Stimulated activated naive CD8-positive, alpha-beta T cell treated with anti-CD3 and anti-CD28 coated beads, Interleukin-15, amount 100 ng/mL, for 72 hours (primary cell): ENCODE measurements at regions not wholly inside any gene's neighbourhood (a gene's known extent, or its start where the extent isn't known, plus 50 kb on each side); places are given as distances from the start of the nearest gene placed in this dataset.

Experiments used
- ATAC-seq: fragments of 150-1000 bp; cut with Tn5 transposase; 2 replicates; pipeline ENCODE4 v1.10.0; 2021; ENCODE audit warnings: mild to moderate bottlenecking, moderate library complexity
- DNase-seq, 2 donors: peaks; one replicate each; pipeline ENCODE4 v3.0.0; 2021 to 2022
- H3K27ac Mint-ChIP-seq, 2 donors: one replicate each; pipeline ENCODE4 v1.8.0; 2022; ENCODE audit warnings: mild to moderate bottlenecking in 2 of 2, mixed read lengths in 2 of 2, moderate library complexity in 2 of 2
- H3K27me3 Mint-ChIP-seq: one replicate; pipeline ENCODE4 v1.8.0; 2022; ENCODE audit warnings: mixed read lengths
- H3K4me1 Mint-ChIP-seq: one replicate; pipeline ENCODE4 v1.8.0; 2022; ENCODE audit warnings: mild to moderate bottlenecking, mixed read lengths
- H3K4me3 Mint-ChIP-seq, 2 donors: one replicate each; pipeline ENCODE4 v1.8.0; 2022; ENCODE audit warnings: mild to moderate bottlenecking in 2 of 2, mixed read lengths in 2 of 2, moderate library complexity in 1 of 2
- H3K9me3 Mint-ChIP-seq, 2 donors: one replicate each; pipeline ENCODE4 v1.8.0; 2022; ENCODE audit warnings: mixed read lengths in 2 of 2

- H3K9me3 Mint-ChIP-seq, result no peaks in the 10 kb centered on the region
- no peak overlapping the region for H3K27ac Mint-ChIP-seq
- no peak overlapping the region for H3K4me3 Mint-ChIP-seq
- ATAC-seq (peak; percentile 49), DNase-seq (no peak)
- H3K4me1 Mint-ChIP-seq, result peaks cover 37% of the 10 kb centered on the region
- H3K27me3 Mint-ChIP-seq, result peaks cover 7% of the 10 kb centered on the region
Observed at GRCh38 chr2:12164689-12165088, 418.3 kb downstream of the LPIN1 start.

- peak overlapping the region in 1 of 2 donors; percentile 21 for H3K27ac Mint-ChIP-seq
Observed at GRCh38 chr2:12167525-12168317, 421.3 kb downstream of the LPIN1 start.

GRCh38 chr2:12168354-12168753, 421.9 kb downstream of the LPIN1 start:
- ATAC-seq (no peak), DNase-seq (no peak)
- H3K27ac Mint-ChIP-seq, result no peak overlapping the region
- no peak overlapping the region for H3K4me3 Mint-ChIP-seq
- peaks cover 7% of the 10 kb centered on the region for H3K27me3 Mint-ChIP-seq
- peaks cover 43% of the 10 kb centered on the region for H3K4me1 Mint-ChIP-seq
- no peaks in the 10 kb centered on the region for H3K9me3 Mint-ChIP-seq

More at GRCh38 chr2:12167525-12168317, 421.3 kb downstream of the LPIN1 start:
- Mint-ChIP-seq H3K4me1 (peaks cover 43% of the 10 kb centered on the region), H3K9me3 (no peaks in the 10 kb centered on the region), H3K4me3 (no peak overlapping the region), H3K27me3 (peaks cover 7% of the 10 kb centered on the region)
- peak; percentile 53 for ATAC-seq
- DNase-seq, result peak in 1 of 2 donors; percentile 15

GRCh38 chr2:12168791-12169388, 422.5 kb downstream of the LPIN1 start:
- ATAC-seq, result no peak
- Mint-ChIP-seq H3K4me3 (no peak overlapping the region), H3K27ac (no peak overlapping the region)

GRCh38 chr2:12169721-12170120, 423.3 kb downstream of the LPIN1 start:
- Mint-ChIP-seq H3K9me3 (no peaks in the 10 kb centered on the region), H3K27ac (no peak overlapping the region), H3K4me1 (peaks cover 32% of the 10 kb centered on the region), H3K4me3 (no peak overlapping the region), H3K27me3 (no peaks in the 10 kb centered on the region)
- ATAC-seq, result peak; percentile 76
- DNase-seq, result peak in 1 of 2 donors; percentile 11

More at GRCh38 chr2:12168791-12169388, 422.5 kb downstream of the LPIN1 start:
- no peak for DNase-seq
- no peaks in the 10 kb centered on the region for H3K9me3 Mint-ChIP-seq
- H3K4me1 Mint-ChIP-seq, result peaks cover 39% of the 10 kb centered on the region
- peaks cover 2% of the 10 kb centered on the region for H3K27me3 Mint-ChIP-seq

- DNase-seq (no peak), ATAC-seq (no peak)
- Mint-ChIP-seq H3K4me1 (peaks cover 29% of the 10 kb centered on the region), H3K27me3 (no peaks in the 10 kb centered on the region), H3K4me3 (no peak overlapping the region), H3K9me3 (no peaks in the 10 kb centered on the region), H3K27ac (no peak overlapping the region)
Observed at GRCh38 chr2:12170121-12170520, 423.7 kb downstream of the LPIN1 start.

- no peak overlapping the region for H3K4me3 Mint-ChIP-seq
- H3K27me3 Mint-ChIP-seq, result no peaks in the 10 kb centered on the region
- peaks cover 47% of the 10 kb centered on the region for H3K4me1 Mint-ChIP-seq
- ATAC-seq (no peak), DNase-seq (no peak)
- no peaks in the 10 kb centered on the region for H3K9me3 Mint-ChIP-seq
- H3K27ac Mint-ChIP-seq, result no peak overlapping the region
Observed at GRCh38 chr2:12173271-12173942, 427.0 kb downstream of the LPIN1 start.

- DNase-seq (no peak), ATAC-seq (no peak)
- H3K27ac Mint-ChIP-seq, result no peak overlapping the region
- no peaks in the 10 kb centered on the region for H3K9me3 Mint-ChIP-seq
- no peaks in the 10 kb centered on the region for H3K27me3 Mint-ChIP-seq
- H3K4me3 Mint-ChIP-seq, result no peak overlapping the region
- peaks cover 43% of the 10 kb centered on the region for H3K4me1 Mint-ChIP-seq
Observed at GRCh38 chr2:12173943-12174340, 427.5 kb downstream of the LPIN1 start.

GRCh38 chr2:12175323-12175722, 428.9 kb downstream of the LPIN1 start:
- no peaks in the 10 kb centered on the region for H3K9me3 Mint-ChIP-seq
- H3K27me3 Mint-ChIP-seq, result no peaks in the 10 kb centered on the region

GRCh38 chr2:12176623-12177454, 430.4 kb downstream of the LPIN1 start:
- no peaks in the 10 kb centered on the region for H3K27me3 Mint-ChIP-seq
- DNase-seq, result peak in 1 of 2 donors; percentile 29

More at GRCh38 chr2:12175323-12175722, 428.9 kb downstream of the LPIN1 start:
- H3K27ac Mint-ChIP-seq, result no peak overlapping the region
- no peak overlapping the region for H3K4me3 Mint-ChIP-seq
- no peak for DNase-seq
- ATAC-seq, result no peak
- peaks cover 29% of the 10 kb centered on the region for H3K4me1 Mint-ChIP-seq

GRCh38 chr2:12177455-12178288, 431.2 kb downstream of the LPIN1 start:
- no peaks in the 10 kb centered on the region for H3K27me3 Mint-ChIP-seq
- H3K4me1 Mint-ChIP-seq, result peaks cover 29% of the 10 kb centered on the region
- H3K27ac Mint-ChIP-seq, result peak overlapping the region in 1 of 2 donors; percentile 28
- ATAC-seq, result peak; percentile 77
- H3K4me3 Mint-ChIP-seq, result peak overlapping the region in 1 of 2 donors; percentile 59
- H3K9me3 Mint-ChIP-seq, result no peaks in the 10 kb centered on the region
- DNase-seq, result peak in 1 of 2 donors; percentile 21

More at GRCh38 chr2:12176623-12177454, 430.4 kb downstream of the LPIN1 start:
- H3K4me1 Mint-ChIP-seq, result peaks cover 29% of the 10 kb centered on the region
- no peaks in the 10 kb centered on the region for H3K9me3 Mint-ChIP-seq
- peak overlapping the region in 1 of 2 donors; percentile 28 for H3K4me3 Mint-ChIP-seq
- H3K27ac Mint-ChIP-seq, result peak overlapping the region in 1 of 2 donors; percentile 34
- ATAC-seq, result peak; percentile 89

- H3K27ac Mint-ChIP-seq, result no peak overlapping the region
- peaks cover 29% of the 10 kb centered on the region for H3K4me1 Mint-ChIP-seq
- ATAC-seq, result no peak
- no peaks in the 10 kb centered on the region for H3K27me3 Mint-ChIP-seq
- H3K4me3 Mint-ChIP-seq, result no peak overlapping the region
- DNase-seq, result no peak
- no peaks in the 10 kb centered on the region for H3K9me3 Mint-ChIP-seq
Observed at GRCh38 chr2:12178289-12179080, 432.1 kb downstream of the LPIN1 start.

GRCh38 chr2:12180031-12180430, 433.6 kb downstream of the LPIN1 start:
- no peaks in the 10 kb centered on the region for H3K9me3 Mint-ChIP-seq
- H3K27ac Mint-ChIP-seq, result no peak overlapping the region
- peaks cover 29% of the 10 kb centered on the region for H3K4me1 Mint-ChIP-seq
- no peak overlapping the region for H3K4me3 Mint-ChIP-seq
- ATAC-seq (no peak), DNase-seq (no peak)
- H3K27me3 Mint-ChIP-seq, result no peaks in the 10 kb centered on the region
